Vagina (tissue), 2 donors: ENCODE measurements at regions not wholly inside any gene's neighbourhood (a gene's known extent, or its start where the extent isn't known, plus 50 kb on each side); places are given as distances from the start of the nearest gene placed in this dataset.

Experiments used
- DNase-seq, 2 donors: peaks; one replicate each; pipeline ENCODE4 v3.0.0-alpha.2; 2017; ENCODE audit errors: extremely low spot score in 2 of 2
- H3K27ac ChIP-seq: fragments of 200-600 bp; sonication (generic); one replicate; pipeline ENCODE4 v1.5.1; 2019
- H3K27me3 ChIP-seq: fragments of 200-600 bp; sonication (generic); one replicate; pipeline ENCODE4 v1.5.1; 2019
- H3K36me3 ChIP-seq, 2 donors: fragments of 200-600 bp; sonication (generic); one replicate each; pipeline ENCODE4 v1.5.1; 2017 to 2019
- H3K4me1 ChIP-seq: fragments of 200-600 bp; sonication (generic); one replicate; pipeline ENCODE4 v1.5.1; 2019
- H3K4me3 ChIP-seq, 2 donors: fragments of 200-600 bp; sonication (generic); 1 replicate in 1 of 2; 2 replicates in 1 of 2; pipeline ENCODE4 v1.5.1; 2016 to 2019
- H3K9me3 ChIP-seq: fragments of 200-600 bp; sonication (generic); one replicate; pipeline ENCODE4 v1.5.1; 2019
- CTCF ChIP-seq, 3 experiments: fragments of 450-650 bp in 2 of 3; fragments of 200-600 bp in 1 of 3; sonication (generic) in 1 of 3; IDR thresholded peaks; one replicate each; pipeline ENCODE4 v1.5.1; 2017 to 2019; ENCODE audit warnings: antibody characterized with exemption in 3 of 3, mild to moderate bottlenecking in 2 of 3, moderate library complexity in 2 of 3
- POLR2A ChIP-seq, 2 donors: fragments of 450-650 bp; IDR thresholded peaks; one replicate each; pipeline ENCODE4 v1.6.1; 2017; ENCODE audit warnings: antibody characterized with exemption in 2 of 2, mild to moderate bottlenecking in 2 of 2, moderate library complexity in 2 of 2
- POLR2AphosphoS5 ChIP-seq, 2 donors: sonication (generic); formaldehyde crosslinking; IDR thresholded peaks; one replicate each; pipeline ENCODE4 v1.9.0; 2017; ENCODE audit warnings: antibody characterized with exemption in 2 of 2, mild to moderate bottlenecking in 2 of 2, low read depth in 1 of 2; ENCODE audit not compliant: insufficient read depth in 1 of 2
- intact Hi-C: fragments of 100-400 bp; cut with DNase I; formaldehyde crosslinking; loops from one replicate; pipeline ENCODE4 v1.15.1; 2023

GRCh38 chr2:204432196-204432595 is 113.1 kb upstream of the PARD3B start:
- DNase-seq = no peak
- Histone ChIP-seq H3K27me3 (no peaks in the 10 kb centered on the region), H3K4me1 (no peaks in the 10 kb centered on the region), H3K27ac (no peak overlapping the region), H3K9me3 (no peaks in the 10 kb centered on the region), H3K4me3 (no peak overlapping the region), H3K36me3 (no peaks in the 10 kb centered on the region)
- TF ChIP-seq POLR2AphosphoS5 (IDR thresholded peaks at IDR 0.05; ENCODE audit: insufficient read depth in 1 of 2, low read depth in 1 of 2) (no peak), POLR2A (IDR thresholded peaks at IDR 0.05) (no peak), CTCF (IDR thresholded peaks at IDR 0.05) (no peak)
- intact Hi-C loops = no loop called here

GRCh38 chr2:204434660-204435462 is 110.4 kb upstream of the PARD3B start:
- intact Hi-C loops = no loop called here
- no peaks in the 10 kb centered on the region for H3K9me3 ChIP-seq
- no peak for DNase-seq
- TF ChIP-seq POLR2AphosphoS5 (IDR thresholded peaks at IDR 0.05; ENCODE audit: insufficient read depth in 1 of 2, low read depth in 1 of 2) = no peak
- no peak for TF ChIP-seq POLR2A (IDR thresholded peaks at IDR 0.05)
- TF ChIP-seq CTCF (IDR thresholded peaks at IDR 0.05) = no peak
- no peak overlapping the region for H3K4me3 ChIP-seq
- no peaks in the 10 kb centered on the region for H3K27me3 ChIP-seq
- H3K36me3 ChIP-seq = no peaks in the 10 kb centered on the region
- no peak overlapping the region for H3K27ac ChIP-seq
- no peaks in the 10 kb centered on the region for H3K4me1 ChIP-seq

GRCh38 chr2:204436230-204436629 is 109.0 kb upstream of the PARD3B start:
- H3K27ac ChIP-seq = no peak overlapping the region
- DNase-seq = no peak
- H3K9me3 ChIP-seq = no peaks in the 10 kb centered on the region
- H3K4me3 ChIP-seq = no peak overlapping the region
- no peaks in the 10 kb centered on the region for H3K36me3 ChIP-seq
- no peak for TF ChIP-seq POLR2A (IDR thresholded peaks at IDR 0.05)
- no peak for TF ChIP-seq CTCF (IDR thresholded peaks at IDR 0.05)
- TF ChIP-seq POLR2AphosphoS5 (IDR thresholded peaks at IDR 0.05; ENCODE audit: insufficient read depth in 1 of 2, low read depth in 1 of 2) = no peak
- H3K4me1 ChIP-seq = no peaks in the 10 kb centered on the region
- H3K27me3 ChIP-seq = no peaks in the 10 kb centered on the region
- intact Hi-C loops = no loop called here

GRCh38 chr2:204437408-204437807 is 107.9 kb upstream of the PARD3B start:
- no peak overlapping the region for H3K4me3 ChIP-seq
- no peak for TF ChIP-seq CTCF (IDR thresholded peaks at IDR 0.05)
- TF ChIP-seq POLR2AphosphoS5 (IDR thresholded peaks at IDR 0.05; ENCODE audit: insufficient read depth in 1 of 2, low read depth in 1 of 2) = no peak
- no peak for TF ChIP-seq POLR2A (IDR thresholded peaks at IDR 0.05)
- no peaks in the 10 kb centered on the region for H3K27me3 ChIP-seq
- DNase-seq = no peak
- H3K4me1 ChIP-seq = no peaks in the 10 kb centered on the region
- intact Hi-C loops = no loop called here
- no peaks in the 10 kb centered on the region for H3K36me3 ChIP-seq
- H3K9me3 ChIP-seq = no peaks in the 10 kb centered on the region
- H3K27ac ChIP-seq = no peak overlapping the region
